Posterior cingulate gyrus (tissue), 11 donors: ENCODE measurements at regions not wholly inside any gene's neighbourhood (a gene's known extent, or its start where the extent isn't known, plus 50 kb on each side); places are given as distances from the start of the nearest gene placed in this dataset.

ENCODE experiments used
- DNase-seq, 10 donors: peaks; one replicate each; pipeline versions ENCODE4 v3.0.0 to v3.0.0-alpha.2; 2020 to 2021; ENCODE audit warnings: mixed read lengths in 3 of 10
- intact Hi-C: fragments of 100-400 bp; cut with DNase I; formaldehyde crosslinking; loops from one replicate; pipeline ENCODE4 v1.15.1; 2023

DNA sequence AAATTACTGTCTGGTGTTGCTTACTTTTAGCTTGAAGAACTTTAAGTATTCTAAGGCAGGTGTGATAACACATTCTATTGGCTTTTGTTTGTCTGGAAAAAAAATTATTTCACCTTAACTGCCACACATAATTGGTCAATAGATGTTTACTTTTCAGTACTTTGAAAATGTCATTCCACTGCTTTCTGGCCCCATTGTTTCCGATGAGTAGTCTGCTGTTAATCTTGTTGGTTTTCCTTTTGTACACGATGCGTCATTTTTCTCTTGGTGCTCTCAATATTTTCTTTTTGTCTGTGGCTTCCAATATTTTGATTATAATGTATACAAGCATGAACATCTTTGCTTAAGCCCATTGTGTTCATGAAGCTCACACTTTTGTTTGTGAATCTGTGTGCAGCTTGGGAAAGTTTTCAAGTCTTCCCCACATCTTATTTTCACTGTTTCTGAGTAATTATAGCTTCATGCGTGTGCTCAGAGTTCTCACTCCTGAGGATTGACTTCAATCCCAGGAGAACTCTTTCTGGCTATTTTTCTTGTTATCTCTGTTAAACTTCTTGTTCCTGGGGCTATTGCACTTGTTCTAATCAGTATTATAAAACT lies 664.7 kb downstream of the IGSF11 start:
- intact Hi-C loops, result no loop called here
- no peak for DNase-seq

- DNase-seq, result no peak
- intact Hi-C loops, result no loop called here
Observed at GRCh38 chr3:118380576-118380975, 654.1 kb downstream of the IGSF11 start.

DNA sequence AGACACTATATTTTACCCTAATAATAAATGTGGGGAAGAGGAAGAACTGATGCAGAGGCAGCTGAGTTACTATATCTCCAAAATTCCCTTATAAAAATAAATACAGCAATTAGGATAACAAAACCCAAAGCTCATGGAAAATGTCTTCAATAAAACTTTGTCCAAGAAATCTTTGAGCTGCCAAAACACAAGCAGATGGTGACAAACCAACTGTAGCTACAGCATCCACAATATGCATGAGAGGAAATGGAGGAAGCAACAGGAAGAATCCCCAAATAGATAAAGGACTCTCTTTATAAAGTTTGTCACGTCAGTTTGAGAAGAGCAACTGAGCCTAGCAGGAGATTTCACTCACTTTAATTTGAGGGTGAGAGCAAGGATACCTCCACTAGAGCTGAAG lies 638.2 kb downstream of the IGSF11 start:
- intact Hi-C loops, result no loop called here
- DNase-seq, result no peak

- intact Hi-C loops, result no loop called here
- no peak for DNase-seq
Observed at GRCh38 chr3:118400086-118400485, 634.6 kb downstream of the IGSF11 start.

DNA sequence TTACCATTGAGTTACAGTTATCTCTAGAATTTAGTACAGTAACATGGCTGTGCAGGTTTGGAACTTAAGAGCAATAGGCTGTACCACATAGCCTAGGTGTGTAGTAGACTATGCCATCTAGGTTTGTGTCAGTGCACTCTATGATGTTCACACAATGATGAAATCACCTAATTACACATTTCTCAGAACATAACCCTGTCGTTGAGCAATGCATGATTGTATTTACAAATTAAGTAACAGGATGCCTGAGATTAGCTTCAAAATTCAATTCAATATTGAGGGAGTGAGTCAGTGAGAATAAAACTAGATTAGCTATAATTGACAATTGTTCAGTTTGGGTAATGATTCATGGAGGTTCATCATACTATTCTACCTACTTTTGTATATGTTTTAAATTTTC lies 633.8 kb downstream of the IGSF11 start:
- DNase-seq, result no peak
- intact Hi-C loops, result no loop called here

DNA sequence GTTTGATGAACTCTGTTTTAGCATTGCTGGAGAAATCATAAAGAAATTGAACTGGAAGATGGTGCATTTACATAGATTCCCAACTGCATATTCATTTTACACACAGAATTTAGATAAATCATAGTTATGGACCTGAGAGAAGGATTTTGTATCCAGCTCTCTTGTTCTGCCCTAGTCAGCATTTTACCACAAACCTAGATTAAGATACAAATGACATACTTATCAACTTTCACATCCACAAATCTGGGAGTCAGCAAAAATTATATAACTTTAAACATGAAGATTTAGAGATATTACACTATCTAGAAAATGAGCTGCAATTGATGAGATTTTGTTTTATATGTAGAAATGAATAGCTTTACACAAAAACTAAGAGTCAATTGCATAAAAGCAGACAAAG lies 632.8 kb downstream of the IGSF11 start:
- intact Hi-C loops, result no loop called here
- DNase-seq, result no peak

DNA sequence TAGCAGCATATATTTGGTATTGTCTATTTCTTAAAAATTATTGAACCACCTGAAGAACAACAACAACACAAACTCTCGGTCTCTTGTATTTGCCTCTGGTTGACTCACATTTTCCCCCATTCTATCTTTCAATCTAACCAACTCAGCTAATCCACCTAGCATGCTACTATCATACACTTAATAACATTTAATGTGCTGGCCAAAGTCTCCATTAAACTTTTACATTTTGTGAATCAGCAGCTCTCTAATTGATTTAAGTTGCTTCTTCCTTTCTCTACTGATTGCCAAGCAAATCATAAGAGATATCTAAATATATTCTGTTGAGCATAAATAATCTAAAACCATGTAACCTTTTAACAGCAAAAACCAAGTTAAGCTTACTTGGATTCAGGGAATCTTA lies 631.7 kb downstream of the IGSF11 start:
- DNase-seq, result no peak
- intact Hi-C loops, result no loop called here

DNA sequence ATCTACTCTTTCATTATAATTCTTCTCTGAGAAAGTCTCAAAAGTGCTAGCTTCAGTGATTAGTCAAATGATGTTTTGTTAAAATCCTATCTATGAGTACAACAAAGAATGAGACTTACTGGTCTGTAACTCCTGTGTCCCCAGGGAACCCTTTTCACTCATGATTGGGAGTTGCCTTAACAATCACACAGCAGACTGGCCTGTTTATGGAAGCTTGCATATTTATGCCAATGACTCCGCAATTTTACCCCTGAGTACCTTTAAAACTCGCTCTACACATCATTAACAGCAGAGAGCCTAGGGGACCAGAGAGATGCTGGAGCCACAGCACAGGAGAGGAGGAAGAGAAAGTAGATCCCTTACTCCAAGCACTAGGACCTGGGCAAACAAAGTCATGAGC lies 628.1 kb downstream of the IGSF11 start:
- intact Hi-C loops, result no loop called here
- no peak for DNase-seq

GRCh38 chr3:118408431-118408830 lies 626.2 kb downstream of the IGSF11 start:
- intact Hi-C loops, result no loop called here
- DNase-seq, result no peak

DNA sequence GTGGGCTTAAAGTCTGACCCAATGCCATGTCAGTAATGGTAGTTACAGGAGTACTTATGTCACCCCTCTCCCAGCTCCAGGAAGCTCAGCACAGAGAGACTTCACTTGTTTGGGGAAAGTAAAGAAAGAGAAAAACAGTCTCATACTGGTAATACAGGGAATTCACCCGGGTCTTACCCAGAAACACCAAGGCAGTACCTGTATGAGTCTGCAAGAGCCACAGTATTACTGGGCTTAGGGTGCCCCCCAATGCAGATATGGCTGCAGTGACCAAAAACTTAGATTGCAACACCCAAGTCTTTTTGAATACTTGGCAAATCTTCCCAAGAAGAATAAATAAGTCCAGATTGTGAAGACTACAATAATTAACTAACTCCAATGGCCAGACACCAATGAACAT lies 622.1 kb downstream of the IGSF11 start:
- DNase-seq, result no peak
- intact Hi-C loops, result no loop called here

DNA sequence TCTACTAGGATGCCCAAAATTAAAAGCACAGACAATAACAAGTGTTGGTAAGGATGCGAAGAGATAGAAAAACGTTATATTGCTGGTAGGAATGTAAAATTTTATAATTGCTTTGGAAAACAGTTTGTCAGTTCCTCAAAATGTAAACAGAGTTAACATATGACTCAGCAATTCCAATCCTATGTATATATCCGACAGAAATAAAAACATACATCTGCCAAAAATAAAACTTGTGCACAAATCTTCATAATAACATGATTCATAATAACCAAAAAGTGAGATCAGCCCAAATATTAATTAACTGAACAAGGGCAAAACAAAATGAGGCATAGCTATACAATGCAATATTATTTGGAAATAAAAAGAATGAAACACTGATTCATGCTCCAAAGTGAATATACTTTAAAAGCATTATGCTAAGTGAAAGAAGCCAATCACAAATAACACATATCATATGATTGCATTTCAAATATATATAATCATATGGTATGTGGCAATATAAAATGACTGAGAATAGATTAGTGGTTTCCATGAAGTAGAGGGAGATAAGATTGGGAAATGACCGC lies 609.3 kb downstream of the IGSF11 start:
- intact Hi-C loops, result no loop called here
- DNase-seq, result no peak

GRCh38 chr3:118433825-118434224 lies 600.8 kb downstream of the IGSF11 start:
- intact Hi-C loops, result no loop called here
- no peak for DNase-seq

- DNase-seq, result no peak
- intact Hi-C loops, result no loop called here
Observed at GRCh38 chr3:118435851-118436350, 598.7 kb downstream of the IGSF11 start.

GRCh38 chr3:118436697-118437262 lies 597.9 kb downstream of the IGSF11 start:
- DNase-seq, result no peak
- intact Hi-C loops, result no loop called here

GRCh38 chr3:118445036-118445435 lies 589.6 kb downstream of the IGSF11 start:
- intact Hi-C loops, result no loop called here

DNA sequence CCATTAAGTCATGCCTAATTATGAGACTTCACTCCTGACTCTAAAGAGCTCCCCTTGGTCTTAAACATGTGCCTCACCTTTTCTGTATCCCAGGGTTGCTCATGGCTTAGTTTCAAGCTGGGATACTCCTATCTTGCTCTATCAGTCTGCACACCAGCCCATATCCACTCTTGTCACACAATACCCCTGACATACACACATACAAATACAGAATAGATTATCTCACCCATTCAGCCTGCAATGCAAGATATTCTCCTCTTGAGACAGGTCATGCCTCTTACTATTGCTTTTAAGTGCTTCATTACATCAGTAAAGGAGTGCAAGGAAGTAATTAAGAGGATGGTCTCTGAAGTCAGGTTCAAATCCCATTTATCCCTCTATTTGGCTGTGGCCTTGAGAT lies 587.3 kb downstream of the IGSF11 start:
- intact Hi-C loops, result no loop called here
- DNase-seq, result no peak

More at GRCh38 chr3:118445036-118445435, 589.6 kb downstream of the IGSF11 start:
- DNase-seq, result peak in 1 of 10 donors; percentile 68

GRCh38 chr3:118466795-118467330 lies 567.8 kb downstream of the IGSF11 start:
- no peak for DNase-seq
- intact Hi-C loops, result no loop called here

- intact Hi-C loops, result no loop called here
Observed at GRCh38 chr3:118468801-118469200, 565.8 kb downstream of the IGSF11 start.

DNA sequence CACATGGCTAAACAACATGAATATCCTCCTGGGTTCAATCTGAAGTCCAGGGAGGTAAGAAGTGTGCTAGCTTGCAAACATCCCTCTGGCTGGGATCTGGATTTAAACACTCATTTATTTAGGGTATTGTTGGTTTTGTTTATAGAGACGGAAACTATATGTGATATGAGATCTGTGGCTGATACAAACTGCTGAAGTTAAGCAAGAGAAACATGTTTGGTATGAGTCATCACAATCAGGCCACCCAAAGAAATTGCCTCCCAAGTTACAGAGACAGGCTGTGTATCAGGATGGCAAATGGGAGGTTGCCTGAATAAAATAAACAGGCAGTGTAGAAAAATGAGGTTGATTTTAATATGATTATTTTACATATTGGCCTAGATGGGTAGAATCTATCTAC lies 562.1 kb downstream of the IGSF11 start:
- no peak for DNase-seq
- intact Hi-C loops, result no loop called here

More at GRCh38 chr3:118468801-118469200, 565.8 kb downstream of the IGSF11 start:
- no peak for DNase-seq

- intact Hi-C loops, result no loop called here
- DNase-seq, result no peak
Observed at GRCh38 chr3:118473343-118473742, 561.3 kb downstream of the IGSF11 start.

DNA sequence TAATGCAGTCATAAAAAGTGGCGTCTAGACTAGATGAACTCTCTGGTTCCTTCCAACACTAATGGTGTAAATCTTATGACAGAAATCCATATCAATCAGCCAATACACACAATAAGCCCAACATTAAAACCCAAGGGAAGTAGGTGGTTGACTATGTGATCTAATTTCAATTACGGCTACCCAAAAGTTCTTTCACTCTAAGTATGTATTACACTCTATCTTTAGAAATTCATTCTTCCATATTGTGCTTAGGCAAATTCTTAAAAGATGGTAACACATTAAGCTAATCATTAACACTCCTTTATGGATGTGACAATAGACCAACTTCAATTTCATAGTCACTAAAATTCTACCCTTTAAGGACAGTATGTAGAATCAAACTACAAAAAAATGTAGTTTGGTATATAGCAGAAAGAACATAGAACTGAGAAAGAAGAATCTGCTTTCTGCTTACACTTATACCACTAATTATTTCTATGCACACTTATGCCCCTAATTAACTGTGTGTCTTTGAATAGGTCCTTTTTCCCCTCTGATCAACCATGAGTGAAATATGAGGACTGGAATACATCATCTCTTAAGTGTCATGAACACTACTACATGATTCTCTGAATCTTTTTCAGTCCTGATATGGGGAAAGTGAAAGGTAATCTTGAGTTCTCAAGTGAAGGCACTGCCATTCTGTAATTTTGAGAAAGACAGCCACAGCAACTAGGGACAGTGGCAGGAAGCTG lies 557.6 kb downstream of the IGSF11 start:
- no peak for DNase-seq
- intact Hi-C loops, result no loop called here
